ENCODE measurements at regions not wholly inside any gene's neighbourhood (a gene's known extent, or its start where the extent isn't known, plus 50 kb on each side); places are given as distances from the start of the nearest gene placed in this dataset.
A peak's percentile ranks its signal among the peaks of the same experiment; 100 is the strongest.

GRCh38 chr11:134610116-134610910 is 198.3 kb upstream of the B3GAT1 start:
- Histone ChIP-seq H2AFZ (ENCODE audit: low read length) (no peak overlapping the region), H3K36me3 (ENCODE audit: control insufficient read depth in 2 of 4, insufficient read depth in 4 of 4, low read length in 3 of 4) (no peaks in the 10 kb centered on the region), H3K56ac (replicated peaks; ENCODE audit: insufficient read length, low read depth, low read length) (no peak overlapping the region), H2BK15ac (ENCODE audit: low read length) (no peak overlapping the region), H4K20me1 (replicated peaks in 1 of 2; ENCODE audit: control insufficient read depth in 1 of 2, insufficient read depth in 2 of 2, low read length in 2 of 2) (no peaks in the 10 kb centered on the region), H3K4me3 (ENCODE audit: extremely low read depth in 1 of 4, insufficient read depth in 2 of 4, low read depth in 3 of 4, low read length in 4 of 4) (no peak overlapping the region), H3K79me2 (ENCODE audit: control insufficient read depth in 1 of 2, insufficient read depth in 2 of 2, low read length in 2 of 2) (no peaks in the 10 kb centered on the region), H2BK5ac (ENCODE audit: low read depth, low read length) (no peak overlapping the region), H3K23me2 (ENCODE audit: low read depth, low read length) (no peaks in the 10 kb centered on the region), H3K9ac (replicated peaks in 1 of 4; ENCODE audit: extremely low read depth in 1 of 4, low read depth in 3 of 4, low read length in 3 of 4) (no peak overlapping the region), H3K27me3 (replicated peaks in 1 of 4; ENCODE audit: control insufficient read depth in 3 of 4, extremely low read depth in 1 of 4, insufficient read depth in 3 of 4, low read length in 3 of 4) (no peaks in the 10 kb centered on the region), H3K18ac (ENCODE audit: extremely low read depth, low read length) (no peak overlapping the region), H3K27ac (ENCODE audit: low read depth, low read length) (no peak overlapping the region), H3K79me1 (ENCODE audit: low read depth, low read length) (no peaks in the 10 kb centered on the region), H4K5ac (ENCODE audit: insufficient read length, low read depth, low read length) (no peak overlapping the region), H3K23ac (ENCODE audit: insufficient read length) (no peak overlapping the region), H2BK20ac (ENCODE audit: low read length) (no peak overlapping the region), H3K4me1 (replicated peaks in 1 of 4; ENCODE audit: control insufficient read depth in 3 of 4, insufficient read depth in 4 of 4, low read length in 3 of 4) (peaks cover 0 to 4% (median 2%) of the 10 kb centered on the region in 4 experiments; a peak in 4 of 7 replicates), H3K4ac (replicated peaks; ENCODE audit: insufficient read length, low read depth, low read length) (no peak overlapping the region), H3K14ac (ENCODE audit: insufficient read length) (no peak overlapping the region), H4K91ac (replicated peaks; ENCODE audit: insufficient read length, low read length) (no peak overlapping the region), H3K4me2 (ENCODE audit: insufficient read depth in 1 of 2, low read depth in 2 of 2, low read length in 2 of 2) (no peak overlapping the region), H2AK5ac (ENCODE audit: low read depth, low read length) (no peak overlapping the region), H2BK120ac (replicated peaks; ENCODE audit: low read depth, low read length) (no peak overlapping the region), H4K8ac (ENCODE audit: extremely low read depth, insufficient read depth, low read length) (no peak overlapping the region), H2BK12ac (ENCODE audit: low read depth, low read length) (no peak overlapping the region), H3K9me3 (ENCODE audit: insufficient read depth in 2 of 2, low read depth in 1 of 2, low read length in 1 of 2) (no peaks in the 10 kb centered on the region)
- WGBS, 2 experiments (ENCODE audit: extremely low coverage in 1 of 2, insufficient coverage in 1 of 2, insufficient read length in 1 of 2, insufficient replicate concordance in 2 of 2, low coverage in 1 of 2, low lambda C conversion rate in 2 of 2, missing lambda C conversion rate in 1 of 2), result 91% methylated on average over 23 of the region's 23 CpGs; no CpG with 5 or more reads in 1 of the 2 experiments
- DNase-seq (ENCODE audit: low read depth in 1 of 2, low spot score in 2 of 2), result peak in 1 of 2 experiments; percentile 38
- FAIRE-seq, result no peak
- ChIA-PET POLR2A (ENCODE audit: partially characterized antibody) (interaction anchor here (1.2 kb wide), 1 partner anchor 43 kb away, joined by 4 read pairs; no protein-coding TSS in a partner anchor), CTCF (ENCODE audit: partially characterized antibody) (interaction anchor here (0.7 to 5.2 kb wide), 13 partner anchors 11 to 463 kb away, joined by 3 to 29 read pairs (median 4); no protein-coding TSS in a partner anchor)
- TF ChIP-seq ATF2 (IDR thresholded peaks at IDR 0.05; ENCODE audit: low read length), result no peak
- TF ChIP-seq CREB1 (IDR thresholded peaks at IDR 0.05), result no peak
- TF ChIP-seq NRF1 (IDR thresholded peaks at IDR 0.05; ENCODE audit: low read depth, low read length), result no peak
- no peak for TF ChIP-seq MAX (IDR thresholded peaks at IDR 0.05)
- no peak for TF ChIP-seq BCL11A (IDR thresholded peaks at IDR 0.05; ENCODE audit: low read depth in 2 of 2, low read length in 2 of 2)
- no peak for TF ChIP-seq SIN3A (conservative IDR thresholded peaks at IDR 0.05 in 1 of 2, IDR thresholded peaks at IDR 0.05 in 1 of 2; ENCODE audit: low read depth in 1 of 2, low read length in 2 of 2)
- no peak for TF ChIP-seq EZH2 (IDR thresholded peaks at IDR 0.05; ENCODE audit: low read depth, low read length, severe bottlenecking)
- no peak for TF ChIP-seq POU5F1 (IDR thresholded peaks at IDR 0.05; ENCODE audit: low read depth, low read length)
- TF ChIP-seq TAF7 (optimal IDR thresholded peaks at IDR 0.05; ENCODE audit: borderline replicate concordance, low read depth, low read length), result no peak
- TF ChIP-seq KDM5A (IDR thresholded peaks at IDR 0.05; ENCODE audit: low read length), result no peak
- no peak for TF ChIP-seq ZNF274 (IDR thresholded peaks at IDR 0.05; ENCODE audit: borderline replicate concordance, extremely low read depth, low read length)
